Activated naive CD8-positive, alpha-beta T cell (primary cell): ENCODE measurements at regions not wholly inside any gene's neighbourhood (a gene's known extent, or its start where the extent isn't known, plus 50 kb on each side); places are given as distances from the start of the nearest gene placed in this dataset.
"Not testable (repeated sequence)": the region's sequence is repeated elsewhere in the genome, so short reads cannot be mapped to it uniquely, and the experiment has no call there.

Experiments used
- H3K27ac Mint-ChIP-seq: one replicate; pipeline ENCODE4 v1.8.0; 2021; ENCODE audit warnings: mixed read lengths
- H3K27me3 Mint-ChIP-seq: one replicate; pipeline ENCODE4 v1.8.0; 2021; ENCODE audit warnings: mixed read lengths
- H3K36me3 Mint-ChIP-seq: one replicate; pipeline ENCODE4 v1.8.0; 2021; ENCODE audit warnings: mixed read lengths
- H3K4me1 Mint-ChIP-seq: one replicate; pipeline ENCODE4 v1.8.0; 2021; ENCODE audit warnings: low read depth, mixed read lengths
- H3K4me3 Mint-ChIP-seq: one replicate; pipeline ENCODE4 v1.8.0; 2021; ENCODE audit warnings: mild to moderate bottlenecking, mixed read lengths
- H3K9me3 Mint-ChIP-seq: one replicate; pipeline ENCODE4 v1.8.0; 2021; ENCODE audit warnings: low read depth, mixed read lengths

DNA sequence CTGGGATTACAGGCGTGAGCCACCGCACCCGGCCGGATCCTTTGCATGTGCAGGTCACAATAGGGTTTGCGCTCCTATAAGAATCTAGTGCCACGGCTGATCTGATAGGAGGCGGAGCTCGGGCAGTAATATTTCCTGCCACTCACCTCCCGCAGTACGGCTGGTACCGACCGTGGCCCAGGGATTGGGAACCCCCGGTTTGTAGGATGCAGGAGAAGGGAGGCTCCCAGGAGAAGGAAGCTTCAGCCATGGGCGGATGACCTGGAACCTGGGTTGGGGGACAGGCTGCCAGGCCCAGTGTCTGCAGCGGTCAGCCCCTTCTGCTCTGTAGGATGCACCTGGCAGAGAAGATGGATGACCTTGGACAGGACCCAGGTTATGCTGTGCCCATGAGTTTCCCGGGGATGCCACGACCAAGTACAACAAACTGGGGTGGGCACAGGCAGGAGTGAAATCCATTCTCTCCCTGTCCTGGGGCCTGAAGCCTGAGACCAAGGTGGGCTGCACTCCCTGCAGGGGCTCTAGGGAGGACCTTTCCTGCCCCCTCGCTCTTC, 818.9 kb downstream of the BRD1 start:
- Mint-ChIP-seq H3K27ac (no peak overlapping the region), H3K27me3 (no peaks in the 10 kb centered on the region), H3K4me1 (no peaks in the 10 kb centered on the region), H3K9me3 (no peaks in the 10 kb centered on the region), H3K36me3 (no peaks in the 10 kb centered on the region), H3K4me3 (no peak overlapping the region)

DNA sequence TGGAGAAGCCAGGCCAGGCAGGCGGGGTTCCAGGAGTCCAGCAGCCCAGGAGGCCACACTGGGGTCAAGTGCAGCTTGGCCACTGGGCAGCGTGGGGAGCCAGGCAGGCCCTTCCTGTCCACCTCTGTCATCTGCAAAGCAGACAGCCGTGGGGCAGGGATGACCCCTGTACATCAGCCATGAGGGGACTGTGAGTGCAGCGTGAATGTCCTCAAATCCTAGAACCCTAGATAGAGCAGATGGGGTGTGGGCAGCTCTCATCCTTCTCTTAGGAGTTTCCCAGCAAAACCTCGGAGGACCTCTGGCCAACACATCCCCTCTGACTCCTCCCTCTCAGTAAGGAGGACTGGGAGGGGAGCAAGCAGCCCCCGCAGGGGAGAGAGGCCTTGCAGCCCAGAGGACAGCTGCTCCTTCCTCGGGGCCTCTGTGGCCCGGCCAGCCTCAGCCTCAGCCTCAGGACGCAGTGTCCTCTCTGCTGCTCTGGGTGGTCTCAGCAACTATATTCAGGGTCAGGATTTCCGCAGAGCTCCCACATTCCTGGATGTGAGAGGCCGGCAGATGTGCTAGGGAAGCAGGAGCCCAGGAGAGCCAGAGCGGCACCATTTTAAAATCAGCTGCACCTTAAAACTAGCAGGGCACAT, 820.5 kb downstream of the BRD1 start:
- Mint-ChIP-seq H3K9me3 (no peaks in the 10 kb centered on the region), H3K4me1 (no peaks in the 10 kb centered on the region), H3K27ac (no peak overlapping the region), H3K4me3 (no peak overlapping the region), H3K36me3 (no peaks in the 10 kb centered on the region), H3K27me3 (no peaks in the 10 kb centered on the region)

DNA sequence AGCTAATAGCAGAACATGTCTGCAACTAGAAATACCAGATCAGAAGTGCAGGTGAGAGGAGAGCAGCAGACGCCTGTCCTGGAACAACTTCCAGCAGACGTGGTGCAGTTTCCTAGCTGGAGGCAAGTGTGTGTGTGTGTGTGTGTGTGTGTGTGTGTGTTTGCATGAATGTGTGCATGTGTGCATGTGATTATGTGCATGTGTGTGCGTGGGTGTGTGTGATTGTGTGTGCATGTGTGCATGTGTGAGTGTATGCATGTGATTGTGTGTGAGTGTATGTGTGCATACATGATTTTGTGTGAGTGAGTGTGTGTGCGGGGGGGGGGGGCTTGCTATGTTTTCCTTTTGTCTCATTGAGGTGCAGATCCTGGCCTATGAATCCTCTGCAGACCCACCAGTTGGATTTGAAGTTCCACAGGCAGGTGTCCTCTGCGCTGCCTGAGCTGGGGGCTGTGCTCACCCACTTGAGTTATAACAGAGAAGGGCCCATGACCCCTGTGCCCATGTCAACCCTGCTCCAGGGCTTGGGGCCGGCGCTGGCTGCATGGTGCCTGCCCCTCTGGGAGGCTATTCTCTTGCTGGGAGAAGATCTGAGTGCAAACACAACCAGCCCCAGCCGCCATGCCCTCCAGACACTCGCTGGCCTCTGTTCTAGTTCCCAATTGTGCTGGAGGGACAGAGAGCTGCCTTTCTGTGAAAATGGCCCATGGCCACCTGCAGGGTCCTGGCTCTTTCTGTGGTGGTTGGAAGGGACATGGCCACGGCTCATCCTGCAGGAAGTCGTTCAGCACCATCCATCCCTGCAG, 821.3 kb downstream of the BRD1 start:
- Mint-ChIP-seq H3K36me3 (no peaks in the 10 kb centered on the region), H3K9me3 (peaks cover 6% of the 10 kb centered on the region), H3K4me1 (no peaks in the 10 kb centered on the region), H3K4me3 (no peak overlapping the region), H3K27ac (no peak overlapping the region), H3K27me3 (no peaks in the 10 kb centered on the region)

DNA sequence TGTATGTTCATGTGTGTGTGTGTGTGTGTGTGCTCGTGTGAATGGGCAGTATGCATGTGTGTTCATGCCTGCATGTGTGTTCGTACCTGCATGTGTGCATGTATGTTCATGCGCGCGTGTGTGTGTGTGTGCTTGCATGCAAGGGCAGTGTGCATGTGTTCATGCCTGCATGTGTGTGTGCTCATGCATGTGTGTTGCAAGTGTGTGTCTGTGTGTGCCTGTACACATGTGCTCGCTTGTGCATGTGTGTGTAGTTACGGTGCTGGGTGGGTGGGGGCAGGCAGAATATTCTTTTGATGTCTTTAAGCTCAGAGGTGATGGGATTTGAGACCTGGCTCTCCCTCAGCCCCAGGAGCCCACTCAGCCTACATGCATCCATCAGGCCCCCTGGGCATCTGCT, 822.1 kb downstream of the BRD1 start:
- H3K27me3 Mint-ChIP-seq: no peaks in the 10 kb centered on the region
- H3K4me3 Mint-ChIP-seq: no peak overlapping the region

DNA sequence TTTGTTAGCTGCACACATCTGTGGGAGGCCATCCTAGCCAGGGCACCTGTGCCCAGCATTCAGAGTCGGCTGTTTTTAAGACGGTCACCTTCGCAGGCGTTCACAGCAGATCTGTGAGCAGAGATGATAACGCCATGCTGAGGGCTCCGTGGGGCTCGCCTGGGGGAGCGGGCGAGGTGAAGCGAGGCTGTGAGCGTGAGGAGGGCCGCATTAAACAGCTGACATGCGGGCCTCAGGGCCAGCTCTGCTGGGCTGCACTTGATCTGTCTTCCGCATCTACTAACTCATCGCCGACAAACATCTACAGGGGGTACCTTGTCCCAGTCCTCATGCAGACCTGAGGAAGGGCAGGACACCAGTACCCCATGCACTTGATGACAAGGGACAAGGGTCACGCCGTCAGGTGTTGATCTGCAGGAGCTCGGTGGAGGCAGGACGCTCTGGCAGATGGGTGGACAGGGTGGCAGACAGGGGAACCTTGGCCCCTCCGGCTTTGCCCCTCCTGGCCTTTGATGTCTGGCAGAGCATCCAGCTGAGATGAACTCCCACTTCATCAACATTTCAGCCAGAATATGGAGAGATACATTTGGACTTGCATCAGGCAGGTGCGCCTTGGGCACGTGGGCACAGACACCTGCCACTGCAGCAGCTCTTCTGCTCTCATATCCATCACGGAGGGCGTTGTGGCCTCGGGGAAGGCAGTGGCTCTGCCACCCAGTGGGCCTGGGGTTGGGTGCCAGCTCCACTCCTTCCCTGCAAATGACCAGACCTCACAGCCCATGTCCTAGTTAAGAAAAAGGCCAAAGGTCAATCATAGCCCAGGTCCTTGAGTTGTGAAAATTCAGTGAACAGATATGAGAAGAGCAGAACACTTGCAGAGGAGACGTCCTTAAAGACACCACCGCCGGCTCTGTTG, 822.9 kb downstream of the BRD1 start:
- H3K27ac Mint-ChIP-seq: no peak overlapping the region
- peaks cover 15% of the 10 kb centered on the region for H3K9me3 Mint-ChIP-seq
- H3K4me1 Mint-ChIP-seq: no peaks in the 10 kb centered on the region
- H3K27me3 Mint-ChIP-seq: no peaks in the 10 kb centered on the region
- no peak overlapping the region for H3K4me3 Mint-ChIP-seq
- no peaks in the 10 kb centered on the region for H3K36me3 Mint-ChIP-seq

More for the DNA sequence above, 822.1 kb downstream of the BRD1 start:
- H3K36me3 Mint-ChIP-seq: no peaks in the 10 kb centered on the region
- H3K27ac Mint-ChIP-seq: no peak overlapping the region
- H3K9me3 Mint-ChIP-seq: peaks cover 11% of the 10 kb centered on the region
- no peaks in the 10 kb centered on the region for H3K4me1 Mint-ChIP-seq

DNA sequence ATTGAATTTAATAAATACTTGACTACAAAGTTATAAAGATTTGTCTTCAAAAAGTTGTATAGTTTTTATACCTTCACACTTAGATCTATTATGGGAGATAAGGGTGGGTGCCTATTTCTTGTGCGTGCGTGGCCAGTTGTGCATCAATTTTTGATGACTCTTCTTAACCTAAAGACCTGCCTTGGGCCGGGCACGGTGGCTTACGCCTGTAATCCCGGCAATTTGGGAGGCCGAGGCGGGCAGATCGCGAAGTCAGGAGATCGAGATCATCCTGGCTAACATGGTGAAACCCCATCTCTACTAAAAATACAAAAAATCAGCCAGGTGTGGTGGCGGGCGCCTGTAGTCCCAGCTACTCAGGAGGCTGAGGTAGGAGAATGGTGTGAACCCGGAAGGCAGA, 830.1 kb downstream of the BRD1 start:
- not testable (repeated sequence) for H3K27ac Mint-ChIP-seq, H3K27me3 Mint-ChIP-seq, H3K4me1 Mint-ChIP-seq, H3K4me3 Mint-ChIP-seq, H3K36me3 Mint-ChIP-seq
- H3K9me3 Mint-ChIP-seq: peaks cover 15% of the 10 kb centered on the region

DNA sequence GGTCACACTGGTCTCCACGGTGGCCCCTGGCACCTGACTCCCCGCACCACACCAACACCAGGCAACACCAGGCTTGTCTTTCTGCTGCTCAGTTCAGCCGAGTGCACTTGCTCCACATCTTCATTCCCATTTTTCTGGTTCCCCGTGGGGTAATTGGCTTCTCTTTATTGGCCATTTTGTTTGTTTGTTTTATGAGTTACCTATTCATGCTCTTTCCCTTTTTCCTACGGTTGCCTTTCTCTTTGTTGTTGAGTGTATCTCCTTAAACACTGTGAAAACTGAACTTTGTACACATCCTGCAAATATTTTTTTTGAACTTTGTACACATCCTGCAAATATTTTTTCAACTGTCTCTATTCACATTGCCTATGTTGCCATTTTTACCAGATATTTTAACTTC, 834.0 kb downstream of the BRD1 start:
- Mint-ChIP-seq H3K27me3 (peaks cover 14% of the 10 kb centered on the region), H3K4me3 (no peak overlapping the region), H3K36me3 (no peaks in the 10 kb centered on the region), H3K4me1 (no peaks in the 10 kb centered on the region), H3K9me3 (peaks cover 9% of the 10 kb centered on the region), H3K27ac (no peak overlapping the region)

DNA sequence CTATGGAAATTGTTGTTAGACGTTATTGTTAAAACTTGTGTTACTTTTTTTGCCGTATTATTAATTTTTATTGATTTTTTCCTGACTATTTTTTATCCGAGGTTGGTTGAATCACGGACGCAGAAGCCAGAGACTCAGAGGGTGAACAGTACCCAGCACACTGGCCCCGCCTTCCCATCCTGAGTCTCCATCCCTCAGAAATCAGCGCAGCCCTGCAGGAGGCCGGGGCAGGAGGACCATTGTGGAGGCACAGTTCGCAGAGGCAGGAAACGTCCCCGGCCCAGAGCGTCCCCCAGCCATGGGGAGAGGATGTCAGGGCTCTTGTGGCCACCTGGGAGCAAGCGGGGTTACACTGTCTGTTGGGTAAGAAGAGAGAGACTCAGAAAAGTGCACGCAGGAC, 843.0 kb downstream of the BRD1 start:
- no peak overlapping the region for H3K27ac Mint-ChIP-seq
- H3K9me3 Mint-ChIP-seq: no peaks in the 10 kb centered on the region
- H3K4me3 Mint-ChIP-seq: no peak overlapping the region
- H3K4me1 Mint-ChIP-seq: no peaks in the 10 kb centered on the region
- H3K36me3 Mint-ChIP-seq: no peaks in the 10 kb centered on the region
- H3K27me3 Mint-ChIP-seq: peaks cover 6% of the 10 kb centered on the region

DNA sequence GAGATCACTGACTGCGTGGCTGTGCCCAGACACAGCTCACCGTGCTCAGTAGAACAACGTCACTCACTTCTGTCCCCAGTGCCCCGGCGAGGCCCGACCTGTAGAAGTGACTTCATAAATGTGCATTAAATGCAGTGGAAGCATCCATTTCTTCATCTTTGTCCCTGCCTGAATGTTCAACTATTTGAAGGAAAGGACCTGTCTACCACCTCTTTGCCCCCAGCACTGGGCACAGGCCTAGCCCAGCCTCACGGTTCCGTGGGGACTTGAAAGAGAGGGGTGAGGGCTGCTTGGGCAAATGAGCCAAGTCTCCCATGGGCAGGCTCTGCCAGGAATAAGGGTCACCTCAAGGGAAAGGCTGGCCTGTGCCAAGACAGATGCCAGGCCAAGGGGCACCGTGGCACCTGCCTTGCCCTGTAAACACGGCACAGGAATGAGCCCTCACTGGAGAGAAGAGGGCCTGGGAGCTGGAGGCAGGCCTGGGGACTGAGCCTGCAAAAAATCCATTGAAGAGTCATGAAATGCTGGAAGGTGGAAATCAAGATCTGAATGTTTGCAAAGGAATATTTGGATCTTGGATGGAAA, 845.3 kb downstream of the BRD1 start:
- Mint-ChIP-seq H3K27ac (no peak overlapping the region), H3K27me3 (peaks cover 12% of the 10 kb centered on the region), H3K9me3 (peaks cover 3% of the 10 kb centered on the region), H3K36me3 (peaks cover 3% of the 10 kb centered on the region), H3K4me1 (no peaks in the 10 kb centered on the region), H3K4me3 (no peak overlapping the region)

DNA sequence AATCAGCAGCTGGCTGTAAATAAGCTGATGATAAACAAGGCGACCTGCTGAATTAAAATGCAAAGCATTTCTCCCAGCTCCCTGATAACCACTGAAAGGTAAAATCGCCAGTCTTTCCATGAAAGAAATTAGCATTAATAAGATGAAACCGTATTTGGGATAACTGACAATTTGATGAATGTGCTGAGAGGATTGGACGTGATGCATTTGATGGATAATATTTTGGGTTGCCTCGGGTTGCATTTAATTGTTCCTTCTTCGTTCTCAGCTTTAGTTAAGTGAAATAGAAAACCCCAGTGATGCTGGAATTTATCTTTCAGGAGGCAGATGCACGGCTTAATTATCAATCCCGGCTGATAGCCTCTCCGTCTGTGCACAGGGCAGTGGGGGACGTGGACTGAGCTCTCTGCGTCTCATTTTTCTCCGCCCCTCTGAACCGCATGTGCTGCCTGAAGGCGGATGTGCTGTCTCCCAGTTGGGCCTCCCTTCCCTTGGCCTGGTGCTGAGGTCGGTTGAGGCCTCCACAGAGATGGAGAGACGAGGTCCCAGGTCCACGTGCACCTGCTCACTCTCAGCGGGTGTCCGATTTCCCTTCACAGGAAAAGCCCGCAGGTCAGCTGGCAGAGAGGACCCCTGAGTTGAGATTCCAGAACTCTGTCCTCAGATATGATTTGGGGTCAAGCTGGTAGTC, 846.2 kb downstream of the BRD1 start:
- H3K4me1 Mint-ChIP-seq: no peaks in the 10 kb centered on the region
- no peak overlapping the region for H3K27ac Mint-ChIP-seq
- peaks cover 12% of the 10 kb centered on the region for H3K27me3 Mint-ChIP-seq
- H3K9me3 Mint-ChIP-seq: peaks cover 3% of the 10 kb centered on the region
- H3K36me3 Mint-ChIP-seq: peaks cover 3% of the 10 kb centered on the region
- no peak overlapping the region for H3K4me3 Mint-ChIP-seq

DNA sequence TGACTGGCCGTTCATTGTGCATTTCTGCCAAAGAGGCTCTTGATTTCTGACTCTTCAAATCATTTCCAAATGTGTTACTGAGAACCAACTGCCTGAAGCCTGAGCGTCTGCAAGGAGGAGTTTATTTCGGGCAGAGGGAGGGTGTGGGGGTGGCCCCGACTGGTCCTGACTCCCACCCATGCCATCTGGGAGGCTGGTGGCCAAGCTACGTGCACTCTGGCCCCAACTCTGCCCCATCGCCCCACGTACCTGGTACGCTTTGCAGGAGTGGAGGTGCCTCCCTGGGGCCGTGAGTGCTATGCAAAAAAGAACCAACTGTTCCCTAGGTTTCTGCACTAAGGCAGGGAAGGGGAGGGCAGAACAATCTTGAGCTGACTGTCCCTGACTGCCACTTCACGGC, 846.8 kb downstream of the BRD1 start:
- Mint-ChIP-seq H3K4me3 (no peak overlapping the region), H3K4me1 (no peaks in the 10 kb centered on the region), H3K27ac (no peak overlapping the region), H3K9me3 (peaks cover 3% of the 10 kb centered on the region), H3K36me3 (peaks cover 3% of the 10 kb centered on the region), H3K27me3 (peaks cover 12% of the 10 kb centered on the region)

DNA sequence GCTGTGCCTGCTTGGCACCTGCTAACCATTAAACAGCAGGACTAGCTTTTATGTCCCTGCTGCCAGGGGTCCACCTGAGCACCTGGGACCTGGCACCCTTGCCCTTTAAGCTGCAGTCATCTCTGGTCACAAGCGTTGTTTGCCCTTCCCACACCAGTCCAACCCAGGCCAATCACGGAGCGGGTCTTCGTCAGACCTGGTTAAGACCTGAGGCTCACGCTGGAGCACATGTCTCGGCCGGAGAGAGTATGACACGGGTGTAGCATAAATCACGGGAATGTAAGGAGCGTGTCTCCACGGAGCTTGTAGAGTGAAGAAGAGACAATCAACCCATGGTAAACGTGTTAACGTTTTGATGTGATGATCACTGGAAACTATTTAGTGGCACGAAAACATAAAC, 847.3 kb downstream of the BRD1 start:
- peaks cover 3% of the 10 kb centered on the region for H3K36me3 Mint-ChIP-seq
- H3K27ac Mint-ChIP-seq: no peak overlapping the region
- H3K9me3 Mint-ChIP-seq: peaks cover 3% of the 10 kb centered on the region
- H3K4me3 Mint-ChIP-seq: no peak overlapping the region
- no peaks in the 10 kb centered on the region for H3K4me1 Mint-ChIP-seq
- peaks cover 12% of the 10 kb centered on the region for H3K27me3 Mint-ChIP-seq

DNA sequence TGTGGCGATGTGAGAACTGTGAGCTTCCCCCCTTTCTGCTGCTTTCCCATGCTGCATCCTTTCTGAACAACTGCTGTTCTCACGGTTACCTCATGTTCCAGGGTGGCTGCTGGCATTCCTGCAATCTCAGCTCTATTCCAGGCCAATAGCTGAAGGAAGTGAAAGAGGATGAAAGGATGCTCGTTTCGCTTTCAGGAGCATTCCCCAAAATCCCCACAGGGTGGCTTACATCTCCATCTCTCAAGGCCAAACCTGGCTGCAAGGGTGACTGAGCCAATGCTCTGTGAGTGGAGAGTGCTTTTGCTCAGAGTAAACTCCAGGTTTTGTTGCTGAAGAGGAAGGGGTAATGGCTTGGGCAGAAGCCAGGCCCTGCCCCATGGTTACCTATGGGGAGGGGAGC, 848.2 kb downstream of the BRD1 start:
- Mint-ChIP-seq H3K9me3 (peaks cover 3% of the 10 kb centered on the region), H3K4me1 (no peaks in the 10 kb centered on the region), H3K36me3 (peaks cover 3% of the 10 kb centered on the region), H3K4me3 (no peak overlapping the region), H3K27me3 (peaks cover 12% of the 10 kb centered on the region), H3K27ac (no peak overlapping the region)
